ENCODE measurements at regions not wholly inside any gene's neighbourhood (a gene's known extent, or its start where the extent isn't known, plus 50 kb on each side); places are given as distances from the start of the nearest gene placed in this dataset.

GRCh38 chr3:53969086-53969485, 77.4 kb upstream of the SELENOK start:
- 81 to 83% (median 82%) methylated on average over 7 of the region's 7 CpGs for WGBS, 3 donors
- H3K9me3 ChIP-seq (ENCODE audit: control insufficient read depth in 2 of 2, insufficient read depth in 1 of 2, low read depth in 1 of 2, low read length in 1 of 2): peaks cover 0 to 22% of the 10 kb centered on the region in 2 donors
- no peaks in the 10 kb centered on the region for H3K27me3 ChIP-seq (ENCODE audit: control insufficient read depth in 3 of 3, insufficient read depth in 3 of 3, low read length in 3 of 3)
- no peak overlapping the region for H3K4me3 ChIP-seq (ENCODE audit: low read depth in 1 of 3, low read length in 3 of 3)
- DNase-seq: no peak
- H3K27ac ChIP-seq (ENCODE audit: low read depth in 1 of 3, low read length in 2 of 3): no peak overlapping the region
- no peak for FAIRE-seq
- H3K36me3 ChIP-seq (ENCODE audit: control insufficient read depth in 3 of 3, insufficient read depth in 2 of 3, low read depth in 1 of 3, low read length in 3 of 3): no peaks in the 10 kb centered on the region
- H3K4me1 ChIP-seq (ENCODE audit: control insufficient read depth in 3 of 3, insufficient read depth in 2 of 3, low read depth in 1 of 3, low read length in 2 of 3): no peaks in the 10 kb centered on the region

DNA sequence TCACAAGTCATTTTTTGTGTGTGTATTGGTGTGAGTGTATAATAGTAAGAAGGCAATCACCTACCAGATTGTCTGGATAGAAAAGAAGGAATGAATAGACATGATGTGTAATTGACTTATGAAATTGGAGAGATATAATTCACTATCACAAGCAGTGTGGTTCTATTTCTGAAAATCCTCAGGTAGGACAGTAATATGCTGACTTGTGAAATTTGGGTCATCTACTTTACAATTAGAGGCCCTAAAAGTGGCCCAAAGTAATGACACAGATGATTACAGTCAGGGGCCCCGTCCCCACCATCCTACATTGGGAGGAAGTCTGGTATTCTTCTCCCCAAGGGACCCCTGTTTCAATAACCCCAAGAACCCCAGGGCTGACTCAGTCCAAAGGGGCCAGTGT, 73.6 kb upstream of the SELENOK start:
- DNase-seq: no peak
- no peak overlapping the region for H3K27ac ChIP-seq (ENCODE audit: low read depth in 1 of 3, low read length in 2 of 3)
- no peak for FAIRE-seq
- peaks cover 0 to 4% (median 0%) of the 10 kb centered on the region in 3 donors for H3K27me3 ChIP-seq (ENCODE audit: control insufficient read depth in 3 of 3, insufficient read depth in 3 of 3, low read length in 3 of 3)
- no peaks in the 10 kb centered on the region for H3K36me3 ChIP-seq (ENCODE audit: control insufficient read depth in 3 of 3, insufficient read depth in 2 of 3, low read depth in 1 of 3, low read length in 3 of 3)
- WGBS, 3 donors: 32 to 69% (median 62%) methylated on average over 1 of the region's 1 CpG
- peaks cover 0 to 6% of the 10 kb centered on the region in 2 donors for H3K9me3 ChIP-seq (ENCODE audit: control insufficient read depth in 2 of 2, insufficient read depth in 1 of 2, low read depth in 1 of 2, low read length in 1 of 2)
- no peaks in the 10 kb centered on the region for H3K4me1 ChIP-seq (ENCODE audit: control insufficient read depth in 3 of 3, insufficient read depth in 2 of 3, low read depth in 1 of 3, low read length in 2 of 3)
- no peak overlapping the region for H3K4me3 ChIP-seq (ENCODE audit: low read depth in 1 of 3, low read length in 3 of 3)

DNA sequence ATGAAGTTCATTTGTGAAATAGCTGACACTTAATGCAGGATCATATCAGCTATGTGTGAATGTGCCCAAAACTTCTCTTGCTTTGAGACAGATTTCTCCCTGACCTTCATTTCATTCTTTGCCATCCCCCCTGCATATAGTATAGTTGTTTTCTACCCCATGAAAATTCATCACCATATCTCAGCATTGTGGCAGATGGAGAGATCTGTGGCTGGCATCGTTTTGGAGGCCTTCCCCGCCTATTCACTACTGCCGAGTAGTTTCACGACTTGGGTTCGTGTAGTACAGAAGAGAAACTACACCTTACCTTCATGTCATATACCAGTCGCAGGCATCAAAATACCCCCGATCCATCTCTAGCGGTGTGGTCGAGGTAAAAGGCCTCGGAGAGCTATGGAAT, 66.2 kb upstream of the SELENOK start:
- H3K36me3 ChIP-seq (ENCODE audit: control insufficient read depth in 3 of 3, insufficient read depth in 2 of 3, low read depth in 1 of 3, low read length in 3 of 3): no peaks in the 10 kb centered on the region
- DNase-seq (no peak), FAIRE-seq (no peak)
- 91 to 92% (median 92%) methylated on average over 10 of the region's 10 CpGs for WGBS, 3 donors
- H3K4me1 ChIP-seq (ENCODE audit: control insufficient read depth in 3 of 3, insufficient read depth in 2 of 3, low read depth in 1 of 3, low read length in 2 of 3): no peaks in the 10 kb centered on the region
- H3K27ac ChIP-seq (ENCODE audit: low read depth in 1 of 3, low read length in 2 of 3): no peak overlapping the region
- peaks cover 0 to 1% (median 0%) of the 10 kb centered on the region in 3 donors for H3K27me3 ChIP-seq (ENCODE audit: control insufficient read depth in 3 of 3, insufficient read depth in 3 of 3, low read length in 3 of 3)
- no peaks in the 10 kb centered on the region for H3K9me3 ChIP-seq (ENCODE audit: control insufficient read depth in 2 of 2, insufficient read depth in 1 of 2, low read depth in 1 of 2, low read length in 1 of 2)
- no peak overlapping the region for H3K4me3 ChIP-seq (ENCODE audit: low read depth in 1 of 3, low read length in 3 of 3)

DNA sequence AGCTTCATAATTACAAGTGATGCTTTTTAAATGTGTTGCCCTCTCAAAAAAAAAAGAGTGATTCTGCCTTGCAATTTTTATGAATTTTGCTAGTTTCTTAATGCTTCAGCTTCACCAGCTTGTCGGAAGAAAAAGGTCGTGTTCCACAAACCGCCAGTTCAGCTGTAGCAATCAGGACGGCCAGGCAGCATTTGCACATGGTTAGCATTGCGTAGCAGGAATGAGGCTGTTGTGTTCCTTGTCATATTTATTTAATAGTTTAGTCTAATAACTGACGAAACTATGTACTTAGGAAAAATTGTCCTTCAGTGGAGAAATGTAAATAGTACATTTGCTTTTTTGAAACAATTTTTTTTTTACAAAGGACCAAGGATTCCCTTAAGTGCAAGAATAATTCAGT, 64.9 kb upstream of the SELENOK start:
- DNase-seq (no peak), FAIRE-seq (no peak)
- Histone ChIP-seq H3K27me3 (ENCODE audit: control insufficient read depth in 3 of 3, insufficient read depth in 3 of 3, low read length in 3 of 3) (peaks cover 0 to 1% (median 0%) of the 10 kb centered on the region in 3 donors), H3K9me3 (ENCODE audit: control insufficient read depth in 2 of 2, insufficient read depth in 1 of 2, low read depth in 1 of 2, low read length in 1 of 2) (no peaks in the 10 kb centered on the region), H3K27ac (ENCODE audit: low read depth in 1 of 3, low read length in 2 of 3) (no peak overlapping the region), H3K36me3 (ENCODE audit: control insufficient read depth in 3 of 3, insufficient read depth in 2 of 3, low read depth in 1 of 3, low read length in 3 of 3) (no peaks in the 10 kb centered on the region), H3K4me1 (ENCODE audit: control insufficient read depth in 3 of 3, insufficient read depth in 2 of 3, low read depth in 1 of 3, low read length in 2 of 3) (no peaks in the 10 kb centered on the region), H3K4me3 (ENCODE audit: low read depth in 1 of 3, low read length in 3 of 3) (no peak overlapping the region)
- 66 to 84% (median 82%) methylated on average over 6 of the region's 6 CpGs for WGBS, 3 donors

DNA sequence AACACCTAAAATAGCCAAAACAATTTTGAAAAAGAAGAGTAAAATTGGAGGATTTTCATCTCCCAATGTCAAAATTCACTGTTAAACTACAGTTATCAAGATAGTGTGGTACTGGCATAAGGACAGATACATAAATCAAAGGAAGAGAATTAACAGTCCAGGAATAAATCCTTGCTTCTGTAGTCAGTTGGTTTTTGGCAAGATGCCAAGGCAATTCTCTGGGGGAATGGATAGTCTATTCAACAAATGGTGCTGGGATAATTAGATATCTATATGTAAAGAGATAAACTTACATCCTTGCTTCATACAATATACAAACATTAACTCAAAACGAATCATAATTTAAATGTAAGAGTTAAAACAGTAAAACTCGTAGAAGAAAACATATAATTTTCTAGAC, 57.9 kb upstream of the SELENOK start:
- H3K36me3 ChIP-seq (ENCODE audit: control insufficient read depth in 3 of 3, insufficient read depth in 2 of 3, low read depth in 1 of 3, low read length in 3 of 3): no peaks in the 10 kb centered on the region
- DNase-seq (no peak), FAIRE-seq (peak; percentile 44)
- no peaks in the 10 kb centered on the region for H3K4me1 ChIP-seq (ENCODE audit: control insufficient read depth in 3 of 3, insufficient read depth in 2 of 3, low read depth in 1 of 3, low read length in 2 of 3)
- H3K27me3 ChIP-seq (ENCODE audit: control insufficient read depth in 3 of 3, insufficient read depth in 3 of 3, low read length in 3 of 3): no peaks in the 10 kb centered on the region
- no peak overlapping the region for H3K27ac ChIP-seq (ENCODE audit: low read depth in 1 of 3, low read length in 2 of 3)
- no peaks in the 10 kb centered on the region for H3K9me3 ChIP-seq (ENCODE audit: control insufficient read depth in 2 of 2, insufficient read depth in 1 of 2, low read depth in 1 of 2, low read length in 1 of 2)
- 48 to 60% (median 56%) methylated on average over 2 of the region's 2 CpGs for WGBS, 3 donors
- no peak overlapping the region for H3K4me3 ChIP-seq (ENCODE audit: low read depth in 1 of 3, low read length in 3 of 3)

DNA sequence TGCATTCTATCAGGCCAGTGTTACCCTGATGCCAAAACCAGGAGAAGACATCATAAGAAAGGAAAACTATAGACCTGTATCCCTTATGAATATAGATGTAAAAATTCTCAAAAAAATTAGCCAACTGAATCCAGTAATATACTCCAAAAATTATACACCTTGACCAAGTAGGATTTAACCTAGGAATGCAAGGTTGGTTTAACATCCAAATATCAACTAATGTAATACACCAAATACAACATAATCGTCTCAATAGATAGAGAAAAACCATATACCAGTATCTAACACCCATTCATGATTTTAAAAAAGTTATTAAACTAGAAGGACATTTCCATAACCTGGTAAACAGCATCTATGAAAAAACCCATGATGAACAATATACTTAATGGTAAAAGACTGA, 56.5 kb upstream of the SELENOK start:
- DNase-seq (no peak), FAIRE-seq (no peak)
- H3K36me3 ChIP-seq (ENCODE audit: control insufficient read depth in 3 of 3, insufficient read depth in 2 of 3, low read depth in 1 of 3, low read length in 3 of 3): no peaks in the 10 kb centered on the region
- no peak overlapping the region for H3K27ac ChIP-seq (ENCODE audit: low read depth in 1 of 3, low read length in 2 of 3)
- no peaks in the 10 kb centered on the region for H3K9me3 ChIP-seq (ENCODE audit: control insufficient read depth in 2 of 2, insufficient read depth in 1 of 2, low read depth in 1 of 2, low read length in 1 of 2)
- WGBS, 3 donors: 71 to 81% (median 73%) methylated on average over 1 of the region's 1 CpG
- H3K4me3 ChIP-seq (ENCODE audit: low read depth in 1 of 3, low read length in 3 of 3): no peak overlapping the region
- no peaks in the 10 kb centered on the region for H3K27me3 ChIP-seq (ENCODE audit: control insufficient read depth in 3 of 3, insufficient read depth in 3 of 3, low read length in 3 of 3)
- no peaks in the 10 kb centered on the region for H3K4me1 ChIP-seq (ENCODE audit: control insufficient read depth in 3 of 3, insufficient read depth in 2 of 3, low read depth in 1 of 3, low read length in 2 of 3)

DNA sequence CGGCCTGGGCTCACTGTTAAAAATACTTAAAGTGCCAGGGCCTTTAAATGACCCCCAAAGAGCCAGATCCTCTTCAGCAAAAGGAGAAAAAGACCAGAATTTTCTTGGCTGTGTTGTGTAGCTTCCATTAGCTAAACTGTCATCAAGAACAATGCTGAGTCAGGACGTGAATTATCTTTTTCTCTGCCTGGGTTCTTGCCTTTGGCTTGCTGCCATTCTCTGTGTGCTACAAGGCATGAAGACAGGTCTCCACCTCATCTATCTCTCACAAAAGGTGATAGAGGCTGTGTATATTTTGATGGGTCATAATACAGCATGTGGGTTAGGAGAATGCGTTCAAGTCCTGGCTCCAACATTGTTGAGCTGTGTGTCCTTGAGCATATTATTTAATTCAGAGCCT, 52.4 kb upstream of the SELENOK start:
- FAIRE-seq (no peak), DNase-seq (no peak)
- Histone ChIP-seq H3K27me3 (ENCODE audit: control insufficient read depth in 3 of 3, insufficient read depth in 3 of 3, low read length in 3 of 3) (peaks cover 0 to 6% (median 5%) of the 10 kb centered on the region in 3 donors), H3K27ac (ENCODE audit: low read depth in 1 of 3, low read length in 2 of 3) (no peak overlapping the region), H3K36me3 (ENCODE audit: control insufficient read depth in 3 of 3, insufficient read depth in 2 of 3, low read depth in 1 of 3, low read length in 3 of 3) (no peaks in the 10 kb centered on the region), H3K4me3 (ENCODE audit: low read depth in 1 of 3, low read length in 3 of 3) (no peak overlapping the region), H3K9me3 (ENCODE audit: control insufficient read depth in 2 of 2, insufficient read depth in 1 of 2, low read depth in 1 of 2, low read length in 1 of 2) (no peaks in the 10 kb centered on the region), H3K4me1 (ENCODE audit: control insufficient read depth in 3 of 3, insufficient read depth in 2 of 3, low read depth in 1 of 3, low read length in 2 of 3) (no peaks in the 10 kb centered on the region)
- WGBS, 3 donors: 50 to 78% (median 64%) methylated on average over 3 of the region's 3 CpGs

- no peak for DNase-seq
- no peaks in the 10 kb centered on the region for H3K9me3 ChIP-seq (ENCODE audit: control insufficient read depth in 2 of 2, insufficient read depth in 1 of 2, low read depth in 1 of 2, low read length in 1 of 2)
Observed at GRCh38 chr3:53941950-53942349, 50.3 kb upstream of the SELENOK start.

More at GRCh38 chr3:53941950-53942349, 50.3 kb upstream of the SELENOK start:
- 54 to 58% (median 57%) methylated on average over 5 of the region's 5 CpGs for WGBS, 3 donors
- no peaks in the 10 kb centered on the region for H3K4me1 ChIP-seq (ENCODE audit: control insufficient read depth in 3 of 3, insufficient read depth in 2 of 3, low read depth in 1 of 3, low read length in 2 of 3)
- H3K27me3 ChIP-seq (ENCODE audit: control insufficient read depth in 3 of 3, insufficient read depth in 3 of 3, low read length in 3 of 3): peaks cover 0 to 8% (median 5%) of the 10 kb centered on the region in 3 donors
- H3K36me3 ChIP-seq (ENCODE audit: control insufficient read depth in 3 of 3, insufficient read depth in 2 of 3, low read depth in 1 of 3, low read length in 3 of 3): no peaks in the 10 kb centered on the region
- no peak overlapping the region for H3K27ac ChIP-seq (ENCODE audit: low read depth in 1 of 3, low read length in 2 of 3)
- no peak for FAIRE-seq
- no peak overlapping the region for H3K4me3 ChIP-seq (ENCODE audit: low read depth in 1 of 3, low read length in 3 of 3)

Measured in small intestine (tissue), 7 donors.